Fibroblast of lung (primary cell): ENCODE measurements at regions not wholly inside any gene's neighbourhood (a gene's known extent, or its start where the extent isn't known, plus 50 kb on each side); places are given as distances from the start of the nearest gene placed in this dataset.

Source experiments
- DNase-seq, 2 donors: peaks; one replicate each; pipeline versions ENCODE4 v3.0.0 to v3.0.0-alpha.2; 2010; ENCODE audit warnings: low read depth in 2 of 2
- H2AFZ ChIP-seq: 2 replicates; pipeline ENCODE4 v1.5.1; 2012; ENCODE audit warnings: low read length, control low read depth, inconsistent platforms
- H3K27ac ChIP-seq: 2 replicates; pipeline ENCODE4 v1.5.1; 2011; ENCODE audit warnings: low read length, control low read depth; ENCODE audit not compliant: insufficient read depth
- H3K27me3 ChIP-seq: 2 replicates; pipeline ENCODE4 v1.5.1; 2011; ENCODE audit warnings: mild to moderate bottlenecking, low read length; ENCODE audit not compliant: control insufficient read depth, insufficient read depth
- H3K36me3 ChIP-seq: 2 replicates; pipeline ENCODE4 v1.5.1; 2011; ENCODE audit warnings: low read length; ENCODE audit not compliant: control insufficient read depth, insufficient read depth
- H3K4me1 ChIP-seq: 2 replicates; pipeline ENCODE4 v1.5.1; 2011; ENCODE audit warnings: low read length; ENCODE audit not compliant: control insufficient read depth, insufficient read depth; ENCODE audit errors: extremely low read depth
- H3K4me2 ChIP-seq: 2 replicates; pipeline ENCODE4 v1.5.1; 2011; ENCODE audit warnings: low read length, control low read depth; ENCODE audit not compliant: insufficient read depth; ENCODE audit errors: extremely low read depth
- H3K4me3 ChIP-seq, 4 experiments: fragments of 200-600 bp in 1 of 4; sonication (generic) in 1 of 4; replicated peaks in 1 of 4; 2 replicates each; pipeline ENCODE4 v1.5.1; 2011 to 2016; ENCODE audit warnings: low read length in 4 of 4, low read depth in 3 of 4, mild to moderate bottlenecking in 3 of 4, control low read depth in 2 of 4, inconsistent platforms in 1 of 4, mixed read lengths in 1 of 4; ENCODE audit not compliant: insufficient read depth in 1 of 4; ENCODE audit errors: control extremely low read depth in 1 of 4
- H3K79me2 ChIP-seq: 2 replicates; pipeline ENCODE4 v1.5.1; 2012; ENCODE audit warnings: mild to moderate bottlenecking, low read length, inconsistent platforms; ENCODE audit not compliant: control insufficient read depth, insufficient read depth
- H3K9ac ChIP-seq: 2 replicates; pipeline ENCODE4 v1.5.1; 2011; ENCODE audit warnings: mild to moderate bottlenecking, low read length, control low read depth; ENCODE audit not compliant: insufficient read depth
- H3K9me3 ChIP-seq: 2 replicates; pipeline ENCODE4 v1.5.1; 2012; ENCODE audit warnings: low read depth, low read length; ENCODE audit not compliant: control insufficient read depth, insufficient read depth
- H4K20me1 ChIP-seq: 2 replicates; pipeline ENCODE4 v1.5.1; 2011; ENCODE audit warnings: low read length; ENCODE audit not compliant: control insufficient read depth, insufficient read depth; ENCODE audit errors: extremely low read depth
- CTCF ChIP-seq, 2 donors: IDR thresholded peaks in 1 of 2; conservative IDR thresholded peaks in 1 of 2; 1 replicate in 1 of 2; 2 replicates in 1 of 2; pipeline ENCODE4 v1.5.1; 2011 to 2012; ENCODE audit warnings: low read length in 2 of 2, control low read depth in 1 of 2, inconsistent platforms in 1 of 2, low read depth in 1 of 2, mild to moderate bottlenecking in 1 of 2
- EZH2 ChIP-seq: IDR thresholded peaks from 2 replicates; pipeline ENCODE4 v1.5.1; 2012; ENCODE audit warnings: low read length, control low read depth, mild to moderate bottlenecking; ENCODE audit errors: missing control alignments

GRCh38 chr3:13198264-13198879, 125.1 kb upstream of the IQSEC1 start:
- Histone ChIP-seq H3K4me2 (no peak overlapping the region), H2AFZ (no peak overlapping the region)

GRCh38 chr3:13197795-13198194, 124.6 kb upstream of the IQSEC1 start:
- Histone ChIP-seq H4K20me1 (no peaks in the 10 kb centered on the region), H2AFZ (no peak overlapping the region), H3K4me2 (no peak overlapping the region), H3K4me3 (no peak overlapping the region), H3K9ac (no peak overlapping the region), H3K79me2 (no peaks in the 10 kb centered on the region), H3K36me3 (no peaks in the 10 kb centered on the region), H3K27me3 (no peaks in the 10 kb centered on the region), H3K4me1 (no peaks in the 10 kb centered on the region), H3K9me3 (no peaks in the 10 kb centered on the region), H3K27ac (no peak overlapping the region)
- TF ChIP-seq EZH2 (no peak), CTCF (conservative IDR thresholded peaks at IDR 0.05 in 1 of 2, IDR thresholded peaks at IDR 0.05 in 1 of 2; ENCODE audit: low read depth in 1 of 2, low read length in 2 of 2) (no peak)
- DNase-seq: no peak

More at GRCh38 chr3:13198264-13198879, 125.1 kb upstream of the IQSEC1 start:
- no peaks in the 10 kb centered on the region for H3K27me3 ChIP-seq
- H3K9ac ChIP-seq: no peak overlapping the region
- no peaks in the 10 kb centered on the region for H3K36me3 ChIP-seq
- no peak overlapping the region for H3K27ac ChIP-seq
- H3K4me3 ChIP-seq: no peak overlapping the region
- no peaks in the 10 kb centered on the region for H4K20me1 ChIP-seq
- no peak for DNase-seq
- no peaks in the 10 kb centered on the region for H3K9me3 ChIP-seq
- H3K4me1 ChIP-seq: no peaks in the 10 kb centered on the region
- no peaks in the 10 kb centered on the region for H3K79me2 ChIP-seq
- TF ChIP-seq CTCF (conservative IDR thresholded peaks at IDR 0.05 in 1 of 2, IDR thresholded peaks at IDR 0.05 in 1 of 2; ENCODE audit: low read depth in 1 of 2, low read length in 2 of 2): no peak
- TF ChIP-seq EZH2: no peak

GRCh38 chr3:13197281-13197680, 124.1 kb upstream of the IQSEC1 start:
- TF ChIP-seq CTCF (conservative IDR thresholded peaks at IDR 0.05 in 1 of 2, IDR thresholded peaks at IDR 0.05 in 1 of 2; ENCODE audit: low read depth in 1 of 2, low read length in 2 of 2) (no peak), EZH2 (no peak)
- H3K4me3 ChIP-seq: no peak overlapping the region
- no peaks in the 10 kb centered on the region for H4K20me1 ChIP-seq
- DNase-seq: no peak
- H3K36me3 ChIP-seq: no peaks in the 10 kb centered on the region
- H3K4me1 ChIP-seq: no peaks in the 10 kb centered on the region
- no peak overlapping the region for H3K4me2 ChIP-seq
- no peaks in the 10 kb centered on the region for H3K79me2 ChIP-seq
- no peaks in the 10 kb centered on the region for H3K27me3 ChIP-seq
- no peak overlapping the region for H2AFZ ChIP-seq
- no peak overlapping the region for H3K9ac ChIP-seq
- no peaks in the 10 kb centered on the region for H3K9me3 ChIP-seq
- no peak overlapping the region for H3K27ac ChIP-seq
